ENCODE measurements at regions not wholly inside any gene's neighbourhood (a gene's known extent, or its start where the extent isn't known, plus 50 kb on each side); places are given as distances from the start of the nearest gene placed in this dataset.

GRCh38 chr3:124281453-124282316, 289.8 kb upstream of the ROPN1 start:
- TF ChIP-seq POLR2A (IDR thresholded peaks at IDR 0.05) (no peak), CTCF (IDR thresholded peaks at IDR 0.05) (peak in 4 of 6 experiments; percentile 34 to 62 (median 48))

Measured in thyroid gland (tissue), 4 donors.